Stimulated activated effector memory CD8-positive, alpha-beta T cell treated with anti-CD3 and anti-CD28 coated beads, Interleukin-12 subunit alpha, Interleukin-12 subunit beta, amount 100 ng/mL, for 72 hours (primary cell): ENCODE measurements at regions not wholly inside any gene's neighbourhood (a gene's known extent, or its start where the extent isn't known, plus 50 kb on each side); places are given as distances from the start of the nearest gene placed in this dataset.

Experiments used
- ATAC-seq: fragments of 150-1000 bp; cut with Tn5 transposase; 2 replicates; pipeline ENCODE4 v1.10.0; 2021
- DNase-seq, 2 donors: peaks; one replicate each; pipeline ENCODE4 v3.0.0; 2021 to 2022; ENCODE audit warnings: low spot score in 2 of 2
- H3K27ac Mint-ChIP-seq: one replicate; pipeline ENCODE4 v1.8.0; 2022; ENCODE audit warnings: mild to moderate bottlenecking, mixed read lengths
- H3K36me3 Mint-ChIP-seq: one replicate; pipeline ENCODE4 v1.8.0; 2022; ENCODE audit warnings: mild to moderate bottlenecking, mixed read lengths
- H3K4me1 Mint-ChIP-seq: one replicate; pipeline ENCODE4 v1.8.0; 2022; ENCODE audit warnings: mixed read lengths
- H3K4me3 Mint-ChIP-seq: one replicate; pipeline ENCODE4 v1.8.0; 2022; ENCODE audit warnings: mild to moderate bottlenecking, mixed read lengths
- H3K9me3 Mint-ChIP-seq: one replicate; pipeline ENCODE4 v1.8.0; 2022; ENCODE audit warnings: mixed read lengths

- Mint-ChIP-seq H3K27ac (no peak overlapping the region), H3K36me3 (no peaks in the 10 kb centered on the region), H3K9me3 (no peaks in the 10 kb centered on the region), H3K4me3 (no peak overlapping the region), H3K4me1 (no peaks in the 10 kb centered on the region)
- ATAC-seq (peak; percentile 22), DNase-seq (no peak)
Observed at GRCh38 chr3:178480274-178480673, 56.0 kb upstream of the KCNMB2 start.

DNA sequence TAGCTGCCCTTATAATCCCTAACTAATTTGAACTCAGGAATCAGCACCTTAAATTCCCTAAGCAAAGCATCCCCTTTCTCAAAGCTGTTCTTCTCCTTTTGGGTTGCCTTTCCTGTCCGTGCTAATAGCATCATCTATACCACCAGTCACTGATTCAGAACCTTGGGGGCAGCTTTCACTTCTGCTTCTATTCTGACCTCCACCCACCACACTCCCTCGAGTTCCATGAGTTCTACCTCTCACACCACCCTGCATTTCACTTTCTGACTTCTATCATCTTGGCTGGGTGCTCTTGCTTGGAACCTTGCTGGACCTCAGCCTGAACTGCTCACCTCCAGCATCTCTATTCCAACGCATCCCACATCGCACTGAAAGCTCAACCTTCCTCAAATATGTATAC, 55.4 kb upstream of the KCNMB2 start:
- Mint-ChIP-seq H3K36me3 (no peaks in the 10 kb centered on the region), H3K9me3 (no peaks in the 10 kb centered on the region), H3K4me3 (no peak overlapping the region), H3K4me1 (no peaks in the 10 kb centered on the region), H3K27ac (no peak overlapping the region)
- DNase-seq (no peak), ATAC-seq (no peak)

DNA sequence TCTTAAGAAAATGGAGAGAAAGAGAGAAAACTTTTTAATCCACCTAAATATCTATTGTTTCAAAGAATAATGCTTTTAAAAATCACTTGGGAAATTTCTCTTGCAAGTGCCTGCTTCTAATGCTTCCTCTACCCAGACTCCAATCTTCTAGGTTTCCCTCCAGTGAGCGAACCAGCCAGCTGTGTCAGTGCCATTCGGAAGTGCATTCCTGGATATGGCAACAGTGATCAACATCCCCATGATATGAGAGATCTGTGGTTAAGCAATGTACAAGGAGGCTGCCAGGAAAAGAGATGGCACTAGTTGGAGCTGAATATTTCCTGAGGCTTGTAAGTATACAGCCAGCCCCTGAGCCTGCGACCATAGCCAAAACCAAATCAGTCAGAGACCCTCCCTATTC, 53.3 kb upstream of the KCNMB2 start:
- no peaks in the 10 kb centered on the region for H3K4me1 Mint-ChIP-seq
- H3K4me3 Mint-ChIP-seq = no peak overlapping the region
- ATAC-seq = no peak
- no peak overlapping the region for H3K27ac Mint-ChIP-seq
- no peaks in the 10 kb centered on the region for H3K36me3 Mint-ChIP-seq
- DNase-seq = no peak
- H3K9me3 Mint-ChIP-seq = no peaks in the 10 kb centered on the region

- H3K36me3 Mint-ChIP-seq = no peaks in the 10 kb centered on the region
- H3K27ac Mint-ChIP-seq = no peak overlapping the region
- DNase-seq (no peak), ATAC-seq (no peak)
- H3K4me3 Mint-ChIP-seq = no peak overlapping the region
- no peaks in the 10 kb centered on the region for H3K4me1 Mint-ChIP-seq
- H3K9me3 Mint-ChIP-seq = no peaks in the 10 kb centered on the region
Observed at GRCh38 chr3:178483704-178484103, 52.5 kb upstream of the KCNMB2 start.

DNA sequence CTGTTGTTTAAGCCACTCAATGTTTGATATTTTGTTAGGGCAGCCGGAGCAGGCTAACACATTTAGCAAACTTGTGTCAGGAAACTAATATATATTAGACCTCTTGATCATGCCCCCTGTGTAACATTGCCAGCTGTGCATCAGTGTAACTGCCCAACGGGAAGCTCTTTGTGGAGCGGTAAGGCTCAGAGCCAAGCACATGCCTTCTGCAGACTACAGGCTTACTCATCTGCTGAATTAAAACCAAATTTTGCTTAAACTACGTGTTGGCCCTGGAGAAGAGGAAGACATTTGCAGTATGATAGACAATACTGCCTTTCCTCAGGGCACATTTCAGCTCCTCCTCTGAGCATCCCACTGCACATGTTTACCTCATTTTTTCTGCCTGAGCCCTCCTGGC, 50.5 kb upstream of the KCNMB2 start:
- DNase-seq = no peak

More for the DNA sequence above, 50.5 kb upstream of the KCNMB2 start:
- Mint-ChIP-seq H3K4me3 (no peak overlapping the region), H3K9me3 (no peaks in the 10 kb centered on the region), H3K36me3 (no peaks in the 10 kb centered on the region), H3K27ac (no peak overlapping the region), H3K4me1 (no peaks in the 10 kb centered on the region)
- peak; percentile 11 for ATAC-seq
